Body of pancreas (tissue), 4 donors: ENCODE measurements at regions not wholly inside any gene's neighbourhood (a gene's known extent, or its start where the extent isn't known, plus 50 kb on each side); places are given as distances from the start of the nearest gene placed in this dataset.
"Not testable (repeated sequence)": the region's sequence is repeated elsewhere in the genome, so short reads cannot be mapped to it uniquely, and the experiment has no call there.

Source experiments
- ATAC-seq: fragments of 150-250 bp; one replicate; pipeline ENCODE4 v1.9.1; 2016
- DNase-seq, 4 donors: peaks; one replicate each; pipeline ENCODE4 v3.0.0-alpha.2; 2019
- H3K27ac ChIP-seq, 4 donors: fragments of 200-600 bp; sonication (generic); 1 replicate in 3 of 4; 2 replicates in 1 of 4; pipeline versions ENCODE4 v1.5.1 to v1.6.1; 2016 to 2019; ENCODE audit warnings: mild to moderate bottlenecking in 1 of 4, mixed read lengths in 1 of 4, moderate library complexity in 1 of 4
- H3K27me3 ChIP-seq, 2 donors: fragments of 200-600 bp; sonication (generic); one replicate each; pipeline ENCODE4 v1.6.0; 2016; ENCODE audit warnings: mild to moderate bottlenecking in 1 of 2
- H3K36me3 ChIP-seq, 2 donors: fragments of 200-600 bp; sonication (generic); replicated peaks in 1 of 2; 2 replicates each; pipeline ENCODE4 v1.5.1; 2016; ENCODE audit warnings: low read depth in 2 of 2; ENCODE audit not compliant: insufficient read depth in 1 of 2
- H3K4me1 ChIP-seq: fragments of 200-600 bp; sonication (generic); one replicate; pipeline ENCODE4 v1.6.0; 2016
- H3K4me3 ChIP-seq, 2 donors: fragments of 200-600 bp; sonication (generic); 1 replicate in 1 of 2; 2 replicates in 1 of 2; pipeline ENCODE4 v1.5.1; 2016 to 2019
- H3K9me3 ChIP-seq, 3 donors: fragments of 200-600 bp; sonication (generic); 1 replicate in 2 of 3; 2 replicates in 1 of 3; pipeline ENCODE4 v1.5.1; 2016
- CTCF ChIP-seq, 7 experiments: fragments of 450-650 bp in 4 of 7; fragments of 200-600 bp in 3 of 7; sonication (generic) in 3 of 7; IDR thresholded peaks; one replicate each; pipeline ENCODE4 v1.5.1; 2016 to 2019; ENCODE audit warnings: antibody characterized with exemption in 7 of 7
- POLR2A ChIP-seq, 3 donors: fragments of 450-650 bp; IDR thresholded peaks; one replicate each; pipeline ENCODE4 v1.6.1; 2016; ENCODE audit warnings: antibody characterized with exemption in 3 of 3, mild to moderate bottlenecking in 2 of 3
- WGBS, 2 donors: methylation state at CpG; one replicate each; pipeline ENCODE4 v1.1.5; 2017; 5-methylcytosine and 5-hydroxymethylcytosine counted together
- intact Hi-C: fragments of 100-400 bp; cut with DNase I; formaldehyde crosslinking; loops from one replicate; pipeline ENCODE4 v1.15.1; 2023

DNA sequence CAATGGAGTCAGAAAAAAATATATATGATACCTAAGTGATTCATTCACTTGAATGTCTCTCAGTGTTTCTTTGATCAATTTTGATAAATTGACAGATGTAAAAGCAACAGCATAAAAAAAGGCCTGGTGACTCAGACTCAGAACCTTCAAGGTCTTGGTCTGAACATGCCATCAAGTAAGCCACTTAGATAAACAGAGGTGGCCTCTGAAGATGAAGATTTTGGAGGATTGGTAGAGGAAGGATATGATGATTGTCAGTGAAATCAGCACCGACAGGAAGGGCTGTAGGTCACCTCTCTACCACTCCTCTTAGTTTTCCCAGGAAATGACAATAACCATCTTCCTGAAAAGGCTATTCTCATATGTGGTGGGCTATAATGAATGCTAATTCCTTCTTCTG is 422.8 kb upstream of the EPHA7 start:
- Histone ChIP-seq H3K27ac (no peak overlapping the region), H3K9me3 (no peaks in the 10 kb centered on the region), H3K4me3 (no peak overlapping the region), H3K4me1 (no peaks in the 10 kb centered on the region), H3K27me3 (no peaks in the 10 kb centered on the region), H3K36me3 (no peaks in the 10 kb centered on the region)
- intact Hi-C loops, result no loop called here
- 50 to 57% methylated on average over 1 of the region's 1 CpG for WGBS, 2 donors
- DNase-seq, result no peak
- ATAC-seq, result no peak
- no peak for TF ChIP-seq POLR2A (IDR thresholded peaks at IDR 0.05)
- no peak for TF ChIP-seq CTCF (IDR thresholded peaks at IDR 0.05)

DNA sequence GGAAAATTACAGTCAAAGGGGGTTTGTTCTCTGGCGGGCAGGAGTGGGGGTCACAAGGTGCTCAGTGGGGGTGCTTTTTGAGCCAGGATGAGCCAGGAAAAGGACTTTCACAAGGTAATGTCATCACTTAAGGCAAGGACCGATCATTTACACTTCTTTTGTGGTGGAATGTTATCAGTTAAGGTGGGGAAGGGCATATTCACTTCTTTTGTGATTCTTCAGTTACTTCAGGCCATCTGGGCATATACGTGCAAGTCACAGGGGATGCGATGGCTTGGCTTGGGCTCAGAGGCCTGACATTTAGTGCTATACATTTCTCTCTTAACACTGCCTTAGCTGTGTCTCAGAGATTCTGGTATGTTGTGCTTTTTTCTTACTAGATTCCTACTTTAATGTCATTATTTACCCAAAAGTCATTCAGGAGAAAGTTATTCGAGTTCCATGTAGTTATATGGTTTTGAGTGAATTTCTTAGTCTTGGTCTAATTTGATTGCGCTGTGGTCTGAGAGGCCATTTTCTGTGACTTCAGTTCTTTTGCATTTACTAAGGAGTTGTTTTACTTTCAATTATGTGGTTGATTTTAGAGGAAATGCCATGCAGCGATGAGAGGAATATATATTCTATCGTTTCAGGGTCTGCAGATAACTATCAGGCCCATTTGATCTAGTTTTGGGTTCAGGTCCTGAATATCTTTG is 416.2 kb upstream of the EPHA7 start:
- intact Hi-C loops, H3K27me3 ChIP-seq, H3K9me3 ChIP-seq, H3K4me1 ChIP-seq, ATAC-seq, H3K36me3 ChIP-seq, DNase-seq, H3K27ac ChIP-seq, H3K4me3 ChIP-seq: not testable (repeated sequence)
- WGBS, 2 donors, result 78 to 82% methylated on average over 8 of the region's 8 CpGs

- intact Hi-C loops, H3K9me3 ChIP-seq, ATAC-seq, H3K27ac ChIP-seq, H3K27me3 ChIP-seq, H3K36me3 ChIP-seq, DNase-seq, H3K4me1 ChIP-seq, H3K4me3 ChIP-seq: not testable (repeated sequence)
- 77 to 83% methylated on average over 9 of the region's 9 CpGs for WGBS, 2 donors
Observed at GRCh38 chr6:93835026-93835425, 415.7 kb upstream of the EPHA7 start.

DNA sequence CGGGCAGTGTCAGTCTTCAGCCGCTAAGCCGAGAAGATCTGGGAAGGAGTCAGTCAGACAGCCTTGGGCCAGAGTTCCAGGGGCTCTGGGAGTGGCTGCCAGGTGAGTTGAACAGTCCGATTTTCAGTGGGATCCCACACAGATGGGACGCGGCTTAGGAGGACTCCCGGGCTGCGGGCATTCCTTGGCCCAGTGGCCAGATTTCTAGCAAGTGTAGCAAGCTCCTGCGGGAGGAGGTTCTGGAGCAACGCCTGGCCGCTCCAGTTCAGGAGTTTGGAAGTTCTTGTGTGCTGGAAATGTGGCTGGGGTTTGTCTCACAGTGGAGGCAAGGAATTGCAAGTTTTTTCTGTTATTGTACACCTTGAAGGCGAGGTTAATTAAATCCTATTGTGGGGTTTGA is 414.0 kb upstream of the EPHA7 start:
- DNase-seq, result not testable (repeated sequence)

DNA sequence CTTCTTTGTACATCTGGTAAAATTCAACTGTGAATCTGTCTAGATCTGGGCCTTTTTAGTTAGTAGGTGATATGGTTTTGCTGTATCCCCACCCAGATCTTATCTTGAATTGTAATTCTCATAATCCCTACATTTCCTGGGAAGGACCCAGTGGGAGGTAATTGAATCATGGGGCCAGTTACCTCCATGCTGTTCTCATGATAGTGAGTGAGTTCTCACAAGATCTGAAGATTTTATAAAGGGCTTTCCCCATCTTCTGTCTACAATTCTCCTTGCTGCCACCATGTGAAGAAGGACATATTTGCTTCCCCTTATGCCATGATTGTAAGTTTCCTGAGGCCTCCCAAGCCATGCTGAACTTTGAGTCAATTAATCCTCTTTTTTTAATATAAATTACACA is 410.4 kb upstream of the EPHA7 start:
- H3K9me3 ChIP-seq, H3K4me3 ChIP-seq, H3K36me3 ChIP-seq, H3K4me1 ChIP-seq, ATAC-seq, H3K27ac ChIP-seq, H3K27me3 ChIP-seq, intact Hi-C loops, DNase-seq: not testable (repeated sequence)

More for the DNA sequence above, 414.0 kb upstream of the EPHA7 start:
- H3K36me3 ChIP-seq, H3K27ac ChIP-seq, H3K9me3 ChIP-seq, H3K27me3 ChIP-seq, ATAC-seq, intact Hi-C loops, H3K4me3 ChIP-seq, H3K4me1 ChIP-seq: not testable (repeated sequence)
- 68 to 82% methylated on average over 10 to 12 of the region's 12 CpGs for WGBS, 2 donors

DNA sequence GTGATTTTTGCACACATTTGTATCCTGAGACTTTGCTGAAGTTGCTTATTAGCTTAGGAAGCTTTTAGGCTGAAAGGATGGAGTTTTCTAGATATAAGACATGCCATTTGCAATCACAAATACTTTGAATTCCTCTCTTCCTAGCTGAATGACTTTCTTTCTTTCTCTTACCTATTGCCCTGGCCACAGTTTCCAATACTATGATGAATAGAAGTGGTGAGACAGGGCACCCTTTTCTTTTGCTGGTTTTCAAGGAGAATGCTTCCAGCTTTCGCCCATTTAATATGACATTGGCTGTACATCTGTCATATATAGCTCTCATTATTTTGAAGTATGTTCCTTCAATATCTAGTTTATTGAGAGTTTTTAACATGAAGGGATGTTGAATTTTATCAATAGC is 409.6 kb upstream of the EPHA7 start:
- no peaks in the 10 kb centered on the region for H3K27me3 ChIP-seq
- 55 to 64% methylated on average over 1 of the region's 1 CpG for whole genome bisulfite sequencing, 2 donors
- no peaks in the 10 kb centered on the region for H3K4me1 ChIP-seq
- no peaks in the 10 kb centered on the region for H3K36me3 ChIP-seq
- H3K4me3 ChIP-seq, result no peak overlapping the region
- TF ChIP-seq POLR2A (IDR thresholded peaks at IDR 0.05) (no peak), CTCF (IDR thresholded peaks at IDR 0.05) (no peak)
- intact Hi-C loops, result no loop called here
- H3K27ac ChIP-seq, result no peak overlapping the region
- no peaks in the 10 kb centered on the region for H3K9me3 ChIP-seq
- no peak for DNase-seq
- no peak for ATAC-seq

DNA sequence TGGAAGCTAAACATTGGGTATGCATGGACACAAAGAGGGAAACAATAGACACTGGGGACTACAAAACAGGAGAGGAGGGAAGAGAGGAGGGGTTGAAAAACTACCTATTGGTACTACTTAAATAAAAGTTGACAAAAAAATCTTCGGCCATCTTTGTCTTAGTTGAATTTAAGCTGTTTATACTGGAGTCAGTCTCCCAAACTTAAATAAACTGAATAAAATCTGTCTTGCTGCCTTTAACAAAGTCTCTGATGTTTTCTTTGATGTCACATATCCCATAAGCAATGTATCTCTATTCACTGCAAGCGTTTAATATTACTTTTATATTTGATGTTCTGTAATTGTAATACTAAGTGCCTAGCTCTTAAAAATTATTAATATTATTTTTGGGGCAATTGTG is 409.2 kb upstream of the EPHA7 start:
- TF ChIP-seq POLR2A (IDR thresholded peaks at IDR 0.05) (no peak), CTCF (IDR thresholded peaks at IDR 0.05) (no peak)
- intact Hi-C loops, result no loop called here
- H3K9me3 ChIP-seq, result no peaks in the 10 kb centered on the region
- ATAC-seq (no peak), DNase-seq (no peak)
- H3K36me3 ChIP-seq, result no peaks in the 10 kb centered on the region
- no peaks in the 10 kb centered on the region for H3K4me1 ChIP-seq
- no peaks in the 10 kb centered on the region for H3K27me3 ChIP-seq
- WGBS, 2 donors, result 66 to 70% methylated on average over 2 of the region's 2 CpGs
- no peak overlapping the region for H3K4me3 ChIP-seq
- H3K27ac ChIP-seq, result no peak overlapping the region
